Activated T-cell treated with anti-CD3 and anti-CD28 coated beads, Interleukin-2, amount 50 U/mL, for 1 hour (primary cell): ENCODE measurements at regions not wholly inside any gene's neighbourhood (a gene's known extent, or its start where the extent isn't known, plus 50 kb on each side); places are given as distances from the start of the nearest gene placed in this dataset.

Source experiments
- DNase-seq: peaks from one replicate; pipeline ENCODE4 v3.0.0-alpha.2; 2020

DNA sequence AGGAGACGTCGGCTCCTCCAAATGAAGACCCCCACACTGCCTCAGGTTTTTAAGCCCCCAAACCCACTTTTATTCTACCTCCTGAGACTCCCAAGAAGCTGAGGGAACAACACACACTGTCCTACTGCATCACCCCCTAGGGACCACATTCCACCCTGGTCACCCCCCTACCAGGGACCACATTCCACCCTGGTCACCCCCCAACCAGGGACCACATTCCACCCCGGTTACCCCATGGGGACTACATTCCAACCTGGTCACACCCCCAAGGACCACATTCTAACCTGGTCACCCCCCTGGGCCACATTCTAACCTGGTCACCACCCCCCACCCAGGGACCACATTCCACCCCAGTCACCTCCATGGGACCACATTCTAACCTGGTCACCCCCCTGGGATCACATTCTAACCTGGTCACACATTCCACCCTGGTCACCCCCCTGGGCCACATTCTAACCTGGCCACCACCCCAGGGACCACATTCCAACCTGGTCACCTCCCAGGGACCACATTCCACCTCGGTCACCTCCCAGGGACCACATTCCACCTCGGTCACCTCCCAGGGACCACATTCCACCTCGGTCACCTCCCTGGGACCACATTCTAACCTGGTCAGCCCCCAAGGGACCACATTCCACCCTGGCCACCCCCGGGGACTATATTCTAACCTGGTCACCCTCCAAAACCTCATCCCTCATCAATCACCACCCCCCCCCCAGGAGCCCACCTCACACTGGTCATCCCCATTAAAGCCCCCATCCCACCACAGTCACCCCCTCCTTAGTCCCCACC, 587.6 kb downstream of the NPHP4 start:
- no peak for DNase-seq

DNA sequence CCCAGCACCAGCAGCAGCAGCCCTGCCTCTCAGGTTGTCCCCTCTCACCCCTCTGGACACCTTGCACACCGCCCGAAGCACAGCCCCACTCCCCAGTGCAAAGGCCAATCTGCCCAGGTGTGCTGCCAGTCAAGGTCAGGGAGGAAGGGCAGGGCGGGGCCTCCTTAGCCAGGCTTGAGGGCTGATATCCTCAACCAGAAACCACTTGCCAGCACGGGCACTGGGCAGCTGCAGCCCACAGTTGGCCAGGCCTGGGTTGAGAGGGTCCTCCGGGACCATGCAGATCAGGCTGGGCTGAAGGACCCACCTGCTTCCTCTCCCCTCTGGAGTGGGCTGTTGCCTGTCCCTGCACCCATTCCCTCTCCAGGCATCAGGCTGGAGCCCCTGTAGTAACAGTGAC, 588.3 kb downstream of the NPHP4 start:
- no peak for DNase-seq

DNA sequence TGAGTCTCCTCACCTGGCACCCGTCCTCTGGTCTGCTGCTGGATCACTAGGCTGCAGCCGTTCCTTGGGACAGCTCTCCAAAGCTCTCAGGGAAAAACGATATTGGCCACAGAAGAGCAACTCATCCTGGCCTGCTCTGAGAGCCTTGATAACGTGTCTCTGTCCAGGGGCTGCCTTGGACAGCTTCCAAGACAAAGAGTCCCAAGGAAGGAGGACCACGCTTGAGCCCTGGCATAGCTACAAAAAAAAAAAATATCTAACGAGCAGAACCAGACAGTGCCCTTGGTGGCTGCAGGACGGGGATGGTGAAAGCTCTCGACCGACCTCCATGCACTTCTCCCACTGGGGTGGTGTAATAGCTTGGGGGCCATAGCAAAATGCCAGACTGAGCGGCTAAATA, 589.6 kb downstream of the NPHP4 start:
- DNase-seq: no peak

DNA sequence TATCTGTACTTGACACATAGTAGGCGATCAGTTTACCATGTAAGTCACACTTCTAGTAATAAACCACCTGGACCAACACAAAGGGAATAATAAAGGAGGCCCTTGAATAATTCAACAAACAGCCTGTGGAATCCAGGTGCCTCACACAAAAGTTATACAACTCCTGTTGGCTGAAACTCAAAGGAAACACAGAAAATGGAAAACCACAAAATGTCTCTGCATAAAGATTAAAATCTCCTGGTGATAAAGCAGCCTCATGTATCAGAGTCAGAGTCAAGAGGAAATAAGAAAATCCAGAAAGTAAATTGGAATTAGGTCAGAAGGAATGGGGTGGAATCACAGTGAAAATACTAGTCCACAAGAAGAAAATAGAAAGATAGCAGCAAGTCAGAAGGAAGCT, 592.5 kb downstream of the NPHP4 start:
- no peak for DNase-seq

DNA sequence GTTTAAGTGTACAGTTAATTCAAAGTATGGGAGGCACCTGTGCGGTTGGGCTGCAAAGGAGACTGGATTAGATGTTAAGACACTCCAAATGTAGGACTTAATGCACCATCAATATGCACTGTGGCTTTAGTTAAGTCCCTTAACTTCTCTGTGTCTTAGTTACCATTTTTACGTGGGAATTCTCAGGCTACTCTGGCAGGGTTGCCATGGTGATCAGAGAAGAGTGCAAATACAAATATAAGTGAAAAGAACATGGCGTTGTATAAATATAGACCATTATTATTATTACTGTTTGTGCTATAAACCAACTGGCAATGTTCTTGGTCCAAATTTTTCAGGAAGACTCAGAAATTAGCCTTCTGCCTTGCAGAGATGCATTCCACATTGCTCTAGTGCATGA, 595.6 kb downstream of the NPHP4 start:
- no peak for DNase-seq

DNA sequence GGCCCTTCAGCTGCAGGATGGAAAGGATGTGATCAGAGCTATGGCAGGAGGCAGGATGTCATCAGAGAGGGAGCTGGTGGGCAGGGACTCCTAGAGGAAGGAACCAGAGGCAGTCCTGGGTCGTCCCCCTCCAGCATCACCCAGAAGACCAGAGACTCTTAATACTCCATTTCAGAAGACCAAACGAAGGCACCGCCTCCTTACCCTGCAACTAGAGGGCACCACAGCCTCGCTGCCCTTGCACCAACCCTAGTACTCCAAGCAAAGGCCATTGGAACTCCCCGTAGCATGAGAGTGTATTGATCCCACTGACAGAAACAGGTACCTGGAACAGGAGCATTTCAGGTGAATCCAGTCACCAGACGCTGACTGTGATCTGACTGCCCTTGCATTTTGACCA, 598.1 kb downstream of the NPHP4 start:
- DNase-seq: no peak

DNA sequence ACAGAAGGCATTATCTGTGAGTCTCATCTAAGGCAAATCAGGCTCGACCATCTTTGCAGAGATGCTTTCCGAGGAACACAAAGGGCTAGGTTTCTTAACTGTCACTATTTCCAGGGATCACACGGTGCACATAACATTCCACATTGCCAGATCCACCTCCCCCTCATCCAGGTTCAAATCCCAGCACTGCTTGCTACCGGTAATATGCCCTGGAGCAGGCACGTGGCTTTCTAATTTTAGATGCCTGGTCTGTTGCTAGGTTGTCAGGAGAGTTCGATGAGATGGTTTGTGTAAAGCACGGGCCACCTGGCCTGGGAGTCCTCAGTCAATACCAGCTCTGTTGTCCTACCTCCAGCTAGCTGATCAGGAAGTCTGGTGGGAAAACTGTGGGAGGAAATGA, 598.6 kb downstream of the NPHP4 start:
- DNase-seq: no peak

DNA sequence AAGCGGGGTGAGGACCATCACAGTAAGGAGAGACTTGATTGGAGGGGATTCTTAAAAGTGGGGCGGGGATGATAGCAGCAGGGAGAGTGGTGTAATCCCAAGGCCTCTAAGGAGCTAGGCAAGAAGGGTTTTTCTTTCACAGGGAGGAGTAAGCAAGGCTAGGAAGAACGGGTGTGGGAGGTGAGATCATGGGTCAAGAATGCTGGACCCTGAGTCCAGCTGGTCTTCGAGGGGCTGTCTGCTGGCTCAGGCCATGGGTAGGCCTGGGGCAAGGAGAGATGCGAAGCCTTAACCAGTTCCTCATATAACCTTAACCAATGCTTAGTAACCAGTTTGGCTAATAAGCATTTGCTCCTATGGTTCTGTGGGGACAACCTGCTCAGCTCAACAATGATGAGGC, 599.1 kb downstream of the NPHP4 start:
- no peak for DNase-seq

DNA sequence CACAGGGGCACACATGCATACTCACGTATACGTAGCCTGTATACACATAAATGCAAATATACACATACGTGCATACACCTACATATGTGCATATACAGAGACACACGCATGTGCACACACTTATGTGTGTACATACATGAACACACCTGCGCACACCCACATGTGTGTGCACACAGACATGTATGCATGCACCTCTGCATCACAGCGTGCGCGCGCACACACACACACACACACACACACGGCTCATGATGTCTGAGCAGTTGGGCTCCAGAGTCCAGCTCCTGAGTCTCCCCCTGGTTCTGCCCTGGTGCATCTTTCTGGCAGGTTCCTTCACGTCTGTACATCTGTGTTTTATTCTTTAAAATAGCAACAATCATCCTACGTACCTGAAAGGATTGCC, 600.5 kb downstream of the NPHP4 start:
- DNase-seq: no peak

DNA sequence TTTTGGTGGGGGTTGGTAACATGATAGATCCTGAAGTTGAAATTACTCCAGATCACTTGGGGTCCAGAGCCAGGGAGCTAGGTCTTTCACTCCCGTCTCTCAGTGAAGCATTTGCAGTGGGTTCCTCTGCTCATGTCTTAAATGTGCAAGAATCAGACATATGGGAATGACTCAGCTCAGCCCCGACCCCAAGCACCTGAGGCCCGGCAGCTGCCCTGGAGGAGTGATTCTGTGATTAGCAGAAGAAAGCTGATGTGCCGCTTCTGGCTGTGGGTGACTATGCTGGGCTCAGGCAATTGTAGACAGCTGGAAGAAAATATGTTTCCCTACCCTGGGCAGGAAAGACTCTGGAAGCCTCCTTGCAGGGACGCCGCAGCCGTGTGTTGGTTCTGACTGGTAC, 601.7 kb downstream of the NPHP4 start:
- DNase-seq: no peak

DNA sequence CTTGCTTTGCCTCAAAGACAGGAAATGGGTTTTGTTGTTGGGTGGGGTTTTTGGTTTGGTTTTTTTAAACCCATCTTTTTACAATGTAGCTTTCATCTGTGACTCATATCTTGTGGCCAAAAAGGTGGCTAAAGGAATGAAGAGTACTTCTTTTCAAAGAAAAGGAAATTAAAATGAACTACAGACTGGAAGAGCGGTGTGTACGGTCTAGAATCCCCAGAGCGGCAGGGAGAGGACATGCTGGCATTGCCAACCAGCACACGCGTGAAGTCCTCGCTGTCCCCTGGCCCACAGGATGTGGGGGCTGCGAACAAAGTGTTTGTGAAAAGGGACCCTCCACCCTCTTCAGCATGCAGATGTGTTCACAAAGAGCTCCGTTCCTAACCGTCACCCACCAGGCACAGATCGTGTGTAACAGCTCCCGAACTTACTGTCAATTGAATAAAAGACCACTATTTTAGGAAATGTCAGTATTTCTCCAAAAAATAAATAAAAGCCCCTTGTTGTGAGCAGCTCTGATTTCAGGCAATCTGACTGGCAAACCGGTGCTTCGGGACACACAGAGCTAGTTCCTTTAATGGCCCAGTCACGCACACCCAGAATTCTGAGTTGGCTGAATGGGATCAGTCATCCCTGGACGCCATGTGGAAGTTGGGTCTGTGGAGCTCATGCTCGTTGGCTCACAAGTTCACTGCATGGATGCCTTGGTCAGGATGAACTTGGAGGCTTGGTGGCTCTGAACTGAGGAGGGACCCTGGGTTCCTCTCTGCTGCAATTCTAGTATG, 602.9 kb downstream of the NPHP4 start:
- DNase-seq: peak; percentile 34

DNA sequence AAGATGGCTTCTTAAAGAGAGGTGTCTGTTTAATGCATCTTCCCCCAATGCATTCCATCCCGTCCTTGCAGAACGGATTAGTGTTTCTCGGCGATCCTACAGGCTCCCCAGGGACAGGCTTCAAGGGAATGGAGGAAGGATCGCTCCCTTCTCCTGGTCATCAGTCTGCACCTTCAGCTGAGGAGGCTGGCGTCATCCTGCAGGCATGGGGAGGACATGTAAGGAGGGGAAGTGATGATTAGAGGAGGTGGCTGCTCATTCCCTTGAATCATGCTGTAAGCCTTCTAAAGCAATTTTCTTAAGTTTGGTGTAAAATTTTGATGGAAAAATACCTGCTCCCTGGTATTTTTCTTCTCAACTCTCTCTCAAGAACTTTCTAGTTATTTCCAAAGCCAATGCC, 603.6 kb downstream of the NPHP4 start:
- no peak for DNase-seq

DNA sequence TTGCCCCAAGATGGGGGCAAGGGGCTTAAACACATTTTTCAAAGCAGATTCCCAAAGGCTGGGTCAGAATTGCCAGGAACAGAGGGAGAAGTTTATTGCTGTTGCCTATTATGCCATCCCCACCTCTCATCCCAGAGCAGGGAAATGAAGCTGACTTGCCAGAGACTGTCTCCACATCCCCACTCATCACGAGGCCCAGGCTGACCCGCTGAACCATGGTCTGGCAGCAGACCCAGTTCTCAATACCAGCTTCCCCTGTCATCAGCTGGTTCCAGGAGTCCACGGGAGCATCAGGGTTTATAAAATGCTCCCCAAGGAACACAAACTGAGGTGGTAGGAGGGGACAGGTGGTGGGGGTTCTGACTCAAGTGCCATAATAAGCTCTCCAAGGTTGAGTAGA, 605.9 kb downstream of the NPHP4 start:
- DNase-seq: no peak

DNA sequence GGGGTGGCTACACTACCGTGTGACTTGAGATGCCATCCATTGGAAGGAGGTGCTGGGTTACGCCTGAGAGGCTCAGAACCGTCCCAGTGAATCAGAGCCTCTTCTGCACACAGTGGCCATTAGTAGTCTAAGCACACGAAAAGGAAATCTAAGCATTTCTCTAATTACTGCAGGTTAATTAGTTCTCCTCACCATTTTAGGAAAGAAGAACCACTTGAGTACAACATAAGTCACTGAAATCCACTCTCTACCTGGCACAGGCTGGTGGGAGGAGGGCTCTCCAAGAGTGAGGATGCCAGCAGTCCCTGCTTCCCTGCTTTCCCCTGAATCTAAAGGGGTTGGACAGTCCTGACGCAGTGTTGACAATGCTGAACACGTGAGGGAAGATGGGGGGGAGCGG, 606.3 kb downstream of the NPHP4 start:
- no peak for DNase-seq

DNA sequence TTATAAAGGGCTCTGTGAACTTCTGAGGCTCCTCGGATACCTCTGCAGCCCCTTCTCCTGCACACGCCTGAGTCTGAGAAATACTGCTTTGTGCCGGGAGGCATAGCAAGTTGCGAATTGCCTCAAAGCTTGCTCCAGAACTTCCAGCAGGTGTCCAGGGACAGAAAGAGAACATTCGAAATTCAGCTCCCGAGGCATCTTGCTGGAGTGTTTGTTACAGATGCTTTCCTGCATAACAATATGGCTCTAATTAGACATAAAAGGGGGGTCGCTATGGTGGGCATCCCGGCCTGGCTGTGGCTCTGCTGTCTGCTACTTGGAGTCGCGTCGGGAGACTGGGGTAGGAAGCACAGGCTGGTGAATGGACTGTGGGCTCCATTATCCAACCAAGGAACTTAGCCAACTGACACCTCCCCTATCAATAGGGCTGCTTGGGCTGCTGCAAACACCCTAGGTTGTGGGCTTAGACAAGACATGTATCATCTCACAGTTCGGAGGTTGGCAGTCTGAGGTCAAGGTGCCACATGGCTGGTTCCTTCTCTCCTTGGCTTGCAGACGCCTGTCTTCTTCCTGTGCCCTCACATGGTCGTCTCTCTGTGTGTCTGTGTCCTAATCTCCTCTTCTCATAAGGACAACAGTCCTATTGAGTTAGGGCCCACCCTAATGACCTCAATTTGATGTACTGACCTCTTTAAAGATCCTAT, 607.0 kb downstream of the NPHP4 start:
- no peak for DNase-seq

DNA sequence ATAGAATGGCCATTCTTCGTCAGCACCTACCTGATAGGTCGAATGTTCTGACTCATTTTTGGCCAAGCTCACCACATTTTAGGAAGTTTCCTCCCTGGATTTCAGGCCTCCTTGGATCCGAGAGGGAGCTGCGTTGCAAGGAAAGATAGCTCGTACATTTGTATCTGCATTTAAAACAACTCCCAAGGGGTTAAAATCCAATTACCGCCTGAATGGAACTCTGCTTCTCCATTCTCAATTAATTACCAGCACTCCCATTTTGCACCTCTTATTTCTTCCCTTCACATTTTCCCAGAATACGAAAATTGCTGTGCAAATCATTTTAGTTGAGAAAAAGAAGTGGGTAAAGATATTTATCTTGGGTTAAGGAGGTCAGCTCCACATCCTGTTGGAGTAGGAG, 610.7 kb downstream of the NPHP4 start:
- no peak for DNase-seq

DNA sequence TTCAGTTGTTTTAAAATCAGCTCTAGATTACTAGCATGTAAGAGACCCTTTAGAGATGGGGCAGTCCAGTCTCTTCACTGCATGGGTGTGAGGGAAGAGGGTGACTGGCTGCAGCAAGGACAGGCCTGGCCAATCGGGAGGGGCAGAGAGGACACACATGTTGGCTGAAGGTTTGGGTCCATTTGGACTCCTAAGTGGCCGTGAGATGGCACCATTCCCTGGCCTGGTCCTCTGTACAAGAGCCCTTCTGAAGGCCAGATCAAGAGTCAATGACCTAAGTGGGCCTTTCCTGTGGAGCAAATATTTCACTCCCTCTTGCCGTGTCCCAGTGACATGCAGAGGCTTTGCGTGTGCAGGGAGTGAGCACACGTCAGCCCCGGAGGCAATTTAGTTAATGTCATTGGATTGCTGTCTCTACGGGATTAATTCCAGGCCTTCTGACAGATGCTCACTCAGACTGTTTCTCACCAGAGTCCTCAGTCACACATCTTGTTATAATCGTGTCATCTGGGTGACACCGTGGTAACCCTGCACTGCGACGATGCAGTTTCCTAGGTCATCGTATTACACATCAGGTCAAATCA, 613.0 kb downstream of the NPHP4 start:
- no peak for DNase-seq

DNA sequence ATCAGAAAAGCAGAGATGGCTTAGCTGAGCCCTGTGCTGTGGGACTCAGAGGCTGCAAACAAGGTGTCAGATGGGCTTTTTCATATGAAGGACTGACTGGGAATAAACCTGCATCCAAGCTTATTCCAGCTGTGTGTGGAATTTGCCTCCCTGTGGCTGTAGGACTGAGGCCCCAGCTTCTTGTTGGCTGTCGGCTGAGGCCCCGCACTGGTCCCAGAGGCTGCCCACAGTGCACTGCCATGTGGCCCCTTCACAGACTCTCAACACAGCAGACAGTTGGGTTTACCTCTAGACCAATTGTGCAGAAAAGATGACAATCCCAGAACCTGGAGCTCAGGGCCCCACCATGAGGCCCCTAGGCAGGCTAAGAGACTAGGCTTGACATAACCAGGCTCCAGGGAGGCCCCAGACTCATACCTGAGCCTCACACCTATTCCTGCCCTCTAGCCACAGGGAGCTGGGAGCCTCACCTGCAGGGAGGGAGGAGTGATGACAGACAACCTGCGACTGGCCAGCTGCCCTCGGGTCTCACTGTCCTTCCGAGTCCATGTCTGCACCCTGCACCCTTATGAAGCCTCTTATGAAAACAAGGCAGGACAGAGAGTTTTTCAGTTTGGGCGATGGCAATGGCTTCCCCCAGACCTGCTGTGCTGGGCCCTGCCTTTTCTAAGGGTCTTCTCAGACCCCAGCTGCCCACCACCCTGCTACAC, 615.5 kb downstream of the NPHP4 start:
- no peak for DNase-seq

DNA sequence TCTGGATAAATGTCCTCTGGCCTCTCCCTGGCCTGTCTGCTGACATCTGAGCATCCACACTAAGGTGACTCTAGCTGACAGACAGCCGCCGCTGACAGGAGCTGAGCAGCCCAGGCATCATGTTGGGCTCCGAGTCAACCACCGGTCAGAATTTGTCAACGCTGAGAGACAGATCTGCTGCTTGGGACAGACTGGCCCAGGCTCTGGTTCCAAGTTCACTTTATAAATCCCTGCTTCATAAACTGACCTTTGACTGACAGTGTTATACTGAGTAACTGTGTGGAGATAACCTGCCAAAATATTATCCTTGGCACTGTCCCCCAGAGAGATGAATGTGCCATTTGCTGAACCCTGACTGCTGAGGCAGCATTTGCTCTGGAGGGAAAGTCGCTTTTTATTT, 616.7 kb downstream of the NPHP4 start:
- no peak for DNase-seq

DNA sequence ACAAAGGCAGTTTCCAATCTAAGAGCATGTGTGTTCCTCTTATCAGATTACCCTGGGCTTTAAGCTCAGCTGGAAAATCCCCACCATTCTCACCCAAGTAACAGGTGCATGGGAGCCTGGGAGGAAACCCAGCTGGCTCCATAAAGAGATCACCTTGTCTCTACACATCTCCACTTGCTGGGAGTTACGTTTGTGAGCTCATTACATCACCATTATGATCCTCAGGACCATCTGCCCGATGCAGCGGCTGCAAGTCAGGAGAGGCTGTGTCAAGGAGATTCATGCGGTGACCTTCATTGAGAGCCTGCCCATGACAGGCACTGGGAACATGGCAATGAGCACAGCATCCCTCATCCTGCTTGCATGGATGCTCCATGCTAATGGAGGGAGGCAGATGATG, 618.0 kb downstream of the NPHP4 start:
- no peak for DNase-seq

DNA sequence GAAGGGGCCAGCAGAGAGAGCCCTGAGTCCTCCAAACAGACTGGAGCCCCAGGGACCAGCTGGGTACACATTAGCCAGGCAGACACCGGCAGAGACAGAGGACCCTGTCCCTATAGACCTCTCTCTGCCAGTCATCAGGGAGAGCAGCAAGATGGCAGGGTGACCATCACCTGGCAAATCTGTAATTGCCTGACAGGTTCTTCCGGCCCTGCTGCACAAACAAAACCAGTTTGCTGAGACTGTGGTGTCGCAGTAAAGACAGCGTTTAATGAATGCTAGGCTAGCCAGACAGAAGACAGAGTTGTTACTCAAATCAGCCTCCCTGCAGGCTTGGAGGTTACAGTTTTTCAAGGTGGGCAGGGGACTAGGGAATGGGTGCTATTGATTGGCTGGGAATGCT, 618.9 kb downstream of the NPHP4 start:
- no peak for DNase-seq

DNA sequence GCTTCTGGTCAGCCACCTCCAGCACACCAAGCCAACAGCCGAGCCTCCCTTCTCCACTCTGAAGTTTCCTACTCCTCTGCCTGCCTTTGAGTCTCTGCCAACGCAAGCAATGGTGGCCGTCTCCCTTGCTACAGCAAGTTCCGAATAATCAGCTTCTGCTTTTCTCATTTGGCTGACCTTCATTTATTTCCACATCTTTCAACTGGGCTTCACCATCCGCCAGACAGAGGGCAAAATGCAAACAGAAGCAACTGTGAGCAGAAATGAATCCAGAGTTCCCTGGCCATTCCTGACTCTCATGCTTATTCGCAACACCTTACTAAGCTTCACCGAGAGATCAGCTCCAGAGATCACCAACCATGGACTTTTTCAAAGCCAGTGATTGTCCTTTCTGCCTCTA, 621.0 kb downstream of the NPHP4 start:
- no peak for DNase-seq

DNA sequence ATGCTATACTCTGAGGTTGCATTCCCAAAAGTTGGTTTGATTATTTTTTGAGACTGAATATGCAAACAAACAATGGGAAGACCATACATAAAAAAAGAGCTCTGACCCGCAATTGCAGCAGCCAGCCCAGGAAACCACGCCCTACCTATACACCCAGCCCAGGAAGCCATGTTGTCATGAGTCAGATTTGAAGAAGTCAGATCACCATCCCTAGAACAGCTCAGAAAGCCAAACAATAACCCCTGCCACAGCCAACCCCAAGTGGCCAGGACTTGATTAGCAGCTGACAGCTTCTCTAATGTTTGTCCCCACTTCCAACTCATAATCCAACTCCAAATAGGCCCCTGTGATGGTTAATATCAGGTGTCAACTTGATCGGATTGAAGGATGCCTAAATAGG, 621.9 kb downstream of the NPHP4 start:
- no peak for DNase-seq
